Natural killer cell (primary cell): ENCODE measurements at regions not wholly inside any gene's neighbourhood (a gene's known extent, or its start where the extent isn't known, plus 50 kb on each side); places are given as distances from the start of the nearest gene placed in this dataset.
"Not testable (repeated sequence)": the region's sequence is repeated elsewhere in the genome, so short reads cannot be mapped to it uniquely, and the experiment has no call there.

ENCODE experiments used
- ATAC-seq, 3 donors: fragments of 150-1000 bp in 2 of 3; fragments of 200-7000 bp in 1 of 3; cut with Tn5 transposase; 1 replicate in 1 of 3; 2 replicates in 2 of 3; pipeline ENCODE4 v1.10.0; 2021; ENCODE audit warnings: mild to moderate bottlenecking in 2 of 3, moderate library complexity in 2 of 3
- DNase-seq, 2 donors: peaks; one replicate each; pipeline versions ENCODE4 v3.0.0 to v3.0.0-alpha.2; 2013 to 2021; ENCODE audit warnings: mixed read lengths in 1 of 2
- H3K27ac ChIP-seq: one replicate; pipeline ENCODE4 v1.5.1; 2013; ENCODE audit warnings: mild to moderate bottlenecking, low read length
- H3K27me3 ChIP-seq: one replicate; pipeline ENCODE4 v1.6.1; 2013; ENCODE audit warnings: low read length; ENCODE audit not compliant: control insufficient read depth, insufficient read depth
- H3K36me3 ChIP-seq: one replicate; pipeline ENCODE4 v1.6.1; 2013; ENCODE audit warnings: low read length; ENCODE audit not compliant: control insufficient read depth, insufficient read depth
- H3K4me1 ChIP-seq: one replicate; pipeline ENCODE4 v1.6.1; 2013; ENCODE audit warnings: low read length; ENCODE audit not compliant: control insufficient read depth, insufficient read depth
- H3K4me3 ChIP-seq: one replicate; pipeline ENCODE4 v1.5.1; 2013; ENCODE audit warnings: low read length
- H3K9me3 ChIP-seq: one replicate; pipeline ENCODE4 v1.6.1; 2013; ENCODE audit warnings: low read length; ENCODE audit not compliant: control insufficient read depth, insufficient read depth
- H3K27ac Mint-ChIP-seq, 2 donors: one replicate each; pipeline ENCODE4 v1.8.0; 2022; ENCODE audit warnings: mild to moderate bottlenecking in 2 of 2, mixed read lengths in 2 of 2, moderate library complexity in 1 of 2
- H3K27me3 Mint-ChIP-seq, 2 donors: one replicate each; pipeline ENCODE4 v1.8.0; 2022; ENCODE audit warnings: low read depth in 2 of 2, mixed read lengths in 2 of 2
- H3K36me3 Mint-ChIP-seq: one replicate; pipeline ENCODE4 v1.8.0; 2022; ENCODE audit warnings: mixed read lengths
- H3K4me1 Mint-ChIP-seq, 2 donors: one replicate each; pipeline ENCODE4 v1.8.0; 2022; ENCODE audit warnings: mixed read lengths in 2 of 2
- H3K4me3 Mint-ChIP-seq: one replicate; pipeline ENCODE4 v1.8.0; 2022; ENCODE audit warnings: mild to moderate bottlenecking, moderate library complexity, mixed read lengths
- H3K9me3 Mint-ChIP-seq, 2 donors: one replicate each; pipeline ENCODE4 v1.8.0; 2022; ENCODE audit warnings: mixed read lengths in 2 of 2
- WGBS: methylation state at CpG from one replicate; pipeline ENCODE4 v1.1.7; 2013; ENCODE audit warnings: missing lambda C conversion rate; ENCODE audit not compliant: insufficient coverage; 5-methylcytosine and 5-hydroxymethylcytosine counted together
- intact Hi-C: fragments of 100-400 bp; cut with micrococcal nuclease; formaldehyde crosslinking; loops from one replicate; pipeline ENCODE4 v1.14.2; 2022

GRCh38 chr1:146386851-146387749 is 158.3 kb upstream of the NOTCH2NLA start:
- Mint-ChIP-seq H3K4me3 (peak overlapping the region; percentile 87), H3K4me1 (peaks cover 11 to 12% of the 10 kb centered on the region in 2 donors), H3K27ac (peak overlapping the region; percentile 96 to 99)
- peak overlapping the region; percentile 42 for H3K4me3 ChIP-seq
- peak overlapping the region; percentile 90 for H3K27ac ChIP-seq
- H3K36me3 ChIP-seq, H3K36me3 Mint-ChIP-seq, H3K9me3 Mint-ChIP-seq, H3K4me1 ChIP-seq, H3K9me3 ChIP-seq, H3K27me3 Mint-ChIP-seq, H3K27me3 ChIP-seq, intact Hi-C loops: not testable (repeated sequence)
- ATAC-seq (peak; percentile 88 to 97 (median 90)), DNase-seq (peak; percentile 61 to 82)
- 0% methylated on average over 14 of the region's 39 CpGs for WGBS

- H3K27me3 Mint-ChIP-seq, H3K4me3 Mint-ChIP-seq, H3K27ac ChIP-seq, H3K36me3 ChIP-seq, H3K9me3 ChIP-seq, H3K27ac Mint-ChIP-seq, ATAC-seq, intact Hi-C loops, H3K9me3 Mint-ChIP-seq, DNase-seq, H3K36me3 Mint-ChIP-seq, H3K27me3 ChIP-seq, H3K4me3 ChIP-seq, H3K4me1 ChIP-seq: not testable (repeated sequence)
- peaks cover 6 to 19% of the 10 kb centered on the region in 2 donors for H3K4me1 Mint-ChIP-seq
- WGBS = no CpG with 5 or more reads among the region's 7 CpGs
Measured at GRCh38 chr1:146381196-146381595, 152.4 kb upstream of the NOTCH2NLA start.

GRCh38 chr1:146376708-146377496 is 148.1 kb upstream of the NOTCH2NLA start:
- H3K27ac Mint-ChIP-seq = peak overlapping the region; percentile 97 to 98
- peak; percentile 81 to 94 (median 88) for ATAC-seq
- intact Hi-C loops = not testable (repeated sequence)

GRCh38 chr1:146376309-146376707 is 147.5 kb upstream of the NOTCH2NLA start:
- H3K9me3 Mint-ChIP-seq, H3K27me3 ChIP-seq, H3K9me3 ChIP-seq, H3K27me3 Mint-ChIP-seq, H3K36me3 ChIP-seq, H3K4me1 ChIP-seq, H3K36me3 Mint-ChIP-seq, intact Hi-C loops: not testable (repeated sequence)
- H3K4me1 Mint-ChIP-seq = peaks cover 6 to 25% of the 10 kb centered on the region in 2 donors
- ATAC-seq (peak; percentile 59 to 75 (median 69)), DNase-seq (peak; percentile 73 to 83)
- peak overlapping the region; percentile 97 to 98 for H3K27ac Mint-ChIP-seq
- Histone ChIP-seq H3K4me3 (peak overlapping the region; percentile 25), H3K27ac (peak overlapping the region; percentile 88)
- 0% methylated on average over 15 of the region's 27 CpGs for WGBS
- H3K4me3 Mint-ChIP-seq = peak overlapping the region; percentile 88

More at GRCh38 chr1:146376708-146377496, 148.1 kb upstream of the NOTCH2NLA start:
- Histone ChIP-seq H3K27ac (peak overlapping the region; percentile 88), H3K4me3 (peak overlapping the region; percentile 29)
- H3K27me3 ChIP-seq, H3K36me3 Mint-ChIP-seq, H3K9me3 ChIP-seq, H3K9me3 Mint-ChIP-seq, H3K4me1 ChIP-seq, H3K27me3 Mint-ChIP-seq, H3K36me3 ChIP-seq: not testable (repeated sequence)
- peak overlapping the region; percentile 88 for H3K4me3 Mint-ChIP-seq
- peak; percentile 58 to 91 for DNase-seq
- peaks cover 6 to 25% of the 10 kb centered on the region in 2 donors for H3K4me1 Mint-ChIP-seq
- WGBS = 0% methylated on average over 30 of the region's 42 CpGs

- Mint-ChIP-seq H3K27ac (peak overlapping the region; percentile 63 to 75), H3K4me1 (peaks cover 6 to 25% of the 10 kb centered on the region in 2 donors)
- H3K9me3 ChIP-seq, H3K4me1 ChIP-seq, H3K27me3 ChIP-seq, intact Hi-C loops, H3K36me3 Mint-ChIP-seq, H3K27me3 Mint-ChIP-seq, H3K4me3 ChIP-seq, ATAC-seq, H3K27ac ChIP-seq, H3K9me3 Mint-ChIP-seq, H3K36me3 ChIP-seq, H3K4me3 Mint-ChIP-seq, DNase-seq: not testable (repeated sequence)
- WGBS = 96% methylated on average over 4 of the region's 6 CpGs
Measured at GRCh38 chr1:146375108-146375507, 146.3 kb upstream of the NOTCH2NLA start.

- H3K9me3 Mint-ChIP-seq, H3K27me3 Mint-ChIP-seq, H3K36me3 ChIP-seq, H3K4me1 Mint-ChIP-seq, H3K9me3 ChIP-seq, ATAC-seq, H3K27me3 ChIP-seq, intact Hi-C loops, H3K36me3 Mint-ChIP-seq: not testable (repeated sequence)
- peaks cover 12% of the 10 kb centered on the region for H3K4me1 ChIP-seq
- DNase-seq = peak; percentile 44 to 68
- Mint-ChIP-seq H3K27ac (peak overlapping the region; percentile 82 to 83), H3K4me3 (peak overlapping the region; percentile 84)
- peak overlapping the region; percentile 45 for H3K4me3 ChIP-seq
- peak overlapping the region; percentile 54 for H3K27ac ChIP-seq
- 0% methylated on average over 17 of the region's 23 CpGs for WGBS
Measured at GRCh38 chr1:146369940-146370339, 141.1 kb upstream of the NOTCH2NLA start.

GRCh38 chr1:146355373-146355772 is 126.6 kb upstream of the NOTCH2NLA start:
- ATAC-seq, intact Hi-C loops, H3K9me3 Mint-ChIP-seq, H3K27me3 ChIP-seq, H3K4me3 ChIP-seq, H3K4me3 Mint-ChIP-seq, H3K27ac ChIP-seq, H3K4me1 ChIP-seq, H3K4me1 Mint-ChIP-seq, H3K36me3 ChIP-seq, H3K36me3 Mint-ChIP-seq, DNase-seq, H3K9me3 ChIP-seq, H3K27me3 Mint-ChIP-seq: not testable (repeated sequence)
- H3K27ac Mint-ChIP-seq = peak overlapping the region in 1 of 2 donors; percentile 16
